Activated CD4-positive, alpha-beta T cell treated with anti-CD3 and anti-CD28 coated beads, Interleukin-2, amount 50 U/mL, for 16 hours (primary cell): ENCODE measurements at regions not wholly inside any gene's neighbourhood (a gene's known extent, or its start where the extent isn't known, plus 50 kb on each side); places are given as distances from the start of the nearest gene placed in this dataset.

Experiments
- DNase-seq: peaks from one replicate; pipeline ENCODE4 v3.0.0-alpha.2; 2020

DNA sequence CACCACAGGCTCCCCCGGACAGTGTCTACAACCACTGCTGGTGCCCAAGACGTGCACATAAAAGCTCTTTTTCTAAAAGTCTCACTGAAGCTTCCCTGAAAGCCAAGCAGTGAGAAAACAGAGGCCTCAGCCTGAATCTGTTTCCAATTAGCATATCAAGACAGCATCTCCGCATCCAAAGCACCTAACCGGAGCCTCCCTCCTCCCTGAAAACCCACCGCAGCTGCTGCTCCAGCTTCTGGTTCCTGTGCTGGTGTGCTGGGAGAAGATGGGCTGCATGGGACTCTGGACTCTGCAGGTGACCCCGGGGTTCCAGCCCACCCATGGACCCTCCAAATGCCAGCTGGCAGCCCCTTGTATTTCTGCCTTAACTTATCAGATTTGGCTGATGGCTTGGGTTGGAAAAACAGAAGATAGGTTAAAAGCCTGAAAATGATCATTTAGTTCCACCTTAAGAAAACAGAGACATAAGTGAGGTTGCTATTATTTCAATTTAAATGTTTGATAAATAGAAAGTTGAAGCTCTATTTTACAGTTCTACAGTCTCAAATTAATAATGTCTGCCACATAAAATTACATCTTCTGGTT lies 103.3 kb downstream of the TMEM18 start:
- DNase-seq, result no peak

GRCh38 chr2:573025-573424 lies 104.2 kb downstream of the TMEM18 start:
- no peak for DNase-seq

DNA sequence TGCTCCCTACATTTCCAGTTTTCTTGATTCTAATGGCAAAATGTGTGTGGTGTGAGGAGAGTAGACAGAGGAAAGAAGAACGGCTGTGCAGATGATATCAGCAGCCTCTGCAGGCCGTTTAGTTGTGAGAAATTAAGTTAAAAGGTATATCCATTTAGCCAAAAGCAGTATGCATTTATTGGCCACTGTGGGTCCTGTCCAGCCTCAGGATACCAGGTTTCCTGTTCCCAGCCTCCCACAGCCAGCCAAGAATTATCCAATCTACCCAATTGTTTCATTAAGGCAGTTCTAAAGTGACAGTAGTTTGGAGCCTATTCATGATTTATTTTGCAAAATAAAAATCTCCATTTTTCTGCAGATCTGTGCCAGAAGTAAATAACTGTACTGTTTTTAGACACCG lies 107.5 kb downstream of the TMEM18 start:
- no peak for DNase-seq

- no peak for DNase-seq
Observed at GRCh38 chr2:568639-569235, 108.5 kb downstream of the TMEM18 start.

GRCh38 chr2:567865-568638 lies 109.2 kb downstream of the TMEM18 start:
- DNase-seq, result no peak

- DNase-seq, result no peak
Observed at GRCh38 chr2:567496-567864, 109.7 kb downstream of the TMEM18 start.

DNA sequence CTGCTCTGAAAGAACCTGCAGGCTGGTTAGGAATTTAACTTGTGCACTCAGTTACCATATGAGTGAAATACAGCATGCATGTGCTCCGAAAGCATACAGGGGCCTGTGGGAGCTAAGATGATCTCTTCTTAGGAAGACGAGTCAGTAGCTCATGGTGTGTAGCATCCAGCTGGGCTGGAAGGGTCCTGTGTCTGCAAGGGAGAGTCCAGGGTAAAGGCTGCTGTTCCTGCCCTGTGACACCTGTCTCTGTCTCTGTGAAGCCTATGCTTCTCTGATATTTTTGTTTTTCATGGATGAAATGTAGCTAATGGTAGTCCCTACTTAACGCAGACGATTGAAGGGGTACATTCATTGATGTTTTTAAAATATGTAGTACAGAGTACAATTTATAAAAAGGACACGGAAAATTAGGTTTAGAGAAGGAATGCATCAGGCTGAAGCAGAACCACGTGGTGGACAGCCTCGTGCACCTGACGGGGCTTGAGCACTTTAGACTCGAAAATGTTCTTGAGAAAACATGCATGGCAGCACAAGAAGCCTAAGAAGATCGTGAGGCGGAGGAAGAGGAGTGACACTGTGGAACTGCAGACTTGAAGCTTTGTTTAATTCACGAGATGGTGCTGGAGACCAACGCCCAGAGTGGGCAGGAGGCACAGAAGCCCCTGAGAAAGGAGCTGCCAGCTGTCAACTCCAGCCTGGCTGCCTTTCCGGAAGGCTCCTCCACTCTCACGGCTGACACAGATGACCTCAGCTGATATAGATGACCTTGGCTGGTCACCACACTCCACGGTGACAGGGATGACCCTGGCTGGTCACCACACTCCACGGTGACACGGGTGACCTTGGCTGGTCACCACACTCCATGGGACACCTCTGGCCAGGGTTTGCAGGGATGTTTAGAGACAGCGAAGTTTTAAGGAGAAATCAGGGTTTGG lies 110.6 kb downstream of the TMEM18 start:
- no peak for DNase-seq

GRCh38 chr2:564471-565181 lies 112.6 kb downstream of the TMEM18 start:
- no peak for DNase-seq

DNA sequence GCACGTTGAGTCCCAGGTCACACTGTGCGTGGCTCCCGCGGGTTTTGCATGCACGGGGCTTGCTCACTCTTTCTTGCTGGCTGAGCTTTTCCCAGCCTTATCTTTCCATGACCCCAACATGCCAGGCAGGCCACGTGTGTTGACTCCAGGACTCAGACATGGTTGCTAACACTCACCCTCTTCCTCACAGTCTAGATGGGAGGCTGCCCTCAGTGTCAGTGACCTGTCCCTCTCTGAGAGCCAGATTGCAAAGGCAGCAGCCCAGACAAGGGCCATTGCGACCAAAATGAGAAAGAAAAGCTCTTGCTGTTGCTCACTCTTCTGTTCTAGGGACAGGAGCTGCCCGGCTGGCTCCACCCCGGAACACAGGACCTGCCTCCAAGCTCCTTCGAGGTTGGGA lies 113.7 kb downstream of the TMEM18 start:
- no peak for DNase-seq

- DNase-seq, result no peak
Observed at GRCh38 chr2:562391-563364, 114.5 kb downstream of the TMEM18 start.

GRCh38 chr2:558879-559278 lies 118.3 kb downstream of the TMEM18 start:
- DNase-seq, result no peak

DNA sequence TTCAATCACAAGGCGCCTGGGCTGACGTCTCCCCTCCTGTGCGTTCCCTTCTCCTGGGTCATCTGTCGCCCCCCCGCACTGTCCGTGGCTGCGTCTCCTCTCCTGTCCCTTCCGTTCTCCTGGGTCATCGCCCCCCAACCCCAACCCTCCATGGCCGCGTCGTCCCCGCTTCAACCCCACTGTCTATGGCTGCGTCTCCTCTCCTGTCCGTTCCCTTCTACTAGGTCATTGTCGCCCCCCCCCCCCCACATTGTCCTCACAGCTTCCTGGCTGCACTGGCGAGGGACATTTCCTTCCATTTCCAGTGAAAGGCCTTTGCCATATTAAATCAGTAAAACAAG lies 118.9 kb downstream of the TMEM18 start:
- DNase-seq, result no peak

DNA sequence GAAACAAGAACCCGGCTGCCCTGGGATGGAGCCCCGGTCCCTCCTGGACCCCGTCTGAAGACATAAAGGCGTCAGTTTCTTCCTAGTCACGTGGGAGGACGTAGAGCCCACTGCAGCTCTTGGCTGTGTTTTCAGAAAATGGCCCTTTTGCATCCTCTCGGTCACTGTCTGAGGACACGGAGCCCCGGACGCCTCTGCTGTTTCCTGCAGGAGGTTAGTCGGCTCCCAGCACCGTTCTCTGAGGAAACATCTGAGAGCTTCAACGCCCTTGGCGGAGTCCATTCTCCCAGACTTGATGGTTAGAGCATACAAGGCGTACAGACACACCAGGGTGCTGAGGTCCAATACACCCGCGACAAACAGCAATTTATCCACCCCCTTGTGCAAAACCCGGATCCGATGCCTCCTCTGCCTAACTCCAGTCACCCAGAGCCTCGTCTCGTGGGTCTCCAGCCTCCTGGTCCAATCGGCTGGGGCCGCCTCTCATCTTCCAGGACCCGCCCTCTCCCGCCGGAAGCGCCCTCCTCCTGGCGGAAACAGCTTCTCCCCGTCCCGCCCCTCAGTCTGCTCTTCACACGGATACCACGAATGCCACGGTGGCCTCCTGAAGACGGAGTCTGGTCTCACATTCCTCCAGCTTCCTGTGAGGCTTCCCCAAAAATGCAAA lies 119.4 kb downstream of the TMEM18 start:
- no peak for DNase-seq

DNA sequence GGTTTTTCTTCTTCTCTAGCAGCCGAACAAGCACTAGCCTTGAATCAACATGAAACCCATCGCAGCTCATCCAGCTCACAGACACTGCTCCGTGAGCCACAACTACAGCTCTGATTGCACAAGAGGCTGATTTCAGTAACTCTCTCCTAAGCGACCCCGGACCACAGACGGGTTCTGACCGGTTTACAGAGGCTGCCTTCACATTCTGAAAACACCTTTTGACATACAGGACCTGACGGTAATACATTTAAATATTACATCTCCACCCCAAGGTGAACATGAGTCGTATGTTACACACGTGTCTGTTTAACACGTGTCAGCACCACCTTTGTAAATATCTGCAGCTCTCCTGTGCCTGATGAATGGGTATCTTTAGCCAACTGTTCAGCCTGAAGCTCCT lies 120.7 kb downstream of the TMEM18 start:
- DNase-seq, result no peak

- DNase-seq, result no peak
Observed at GRCh38 chr2:555164-555922, 121.9 kb downstream of the TMEM18 start.

DNA sequence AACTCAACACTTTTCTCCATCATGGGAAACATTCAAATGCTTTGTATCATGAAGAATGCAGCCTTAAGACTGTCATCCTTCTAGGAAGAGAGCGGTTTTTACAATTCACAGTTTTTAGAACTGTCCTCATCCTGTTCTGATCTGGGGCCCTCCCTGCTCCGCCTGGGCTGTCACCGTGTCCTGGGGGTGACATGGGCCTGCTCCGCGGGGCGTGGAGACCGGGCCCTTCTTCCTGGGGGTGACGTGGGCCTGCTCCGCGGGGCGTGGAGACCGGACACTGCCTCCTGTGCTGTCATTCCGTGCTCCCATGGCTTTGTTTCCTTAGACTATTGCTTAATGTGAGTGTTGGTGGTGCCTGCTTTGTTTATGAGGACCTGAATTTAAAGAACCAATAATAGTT lies 122.8 kb downstream of the TMEM18 start:
- DNase-seq, result no peak

DNA sequence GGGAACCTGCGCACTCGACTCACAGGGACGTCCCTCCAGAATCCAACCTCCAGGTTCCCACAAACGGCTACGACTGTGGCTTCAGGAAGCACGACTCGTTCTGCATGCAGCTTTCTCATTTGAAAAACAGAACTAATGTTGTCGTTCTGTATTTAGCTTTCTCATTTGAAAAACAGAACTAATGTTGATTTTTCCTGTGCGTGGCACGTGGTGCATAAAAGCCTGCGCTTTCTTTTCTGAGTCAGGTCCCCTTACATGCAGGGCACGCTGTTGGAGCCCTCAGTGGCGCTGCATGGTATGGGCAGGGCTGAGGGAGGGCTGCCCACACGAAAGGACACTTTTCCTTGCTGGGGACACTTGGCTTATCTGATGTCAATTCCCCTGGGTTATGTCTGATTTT lies 124.3 kb downstream of the TMEM18 start:
- no peak for DNase-seq

DNA sequence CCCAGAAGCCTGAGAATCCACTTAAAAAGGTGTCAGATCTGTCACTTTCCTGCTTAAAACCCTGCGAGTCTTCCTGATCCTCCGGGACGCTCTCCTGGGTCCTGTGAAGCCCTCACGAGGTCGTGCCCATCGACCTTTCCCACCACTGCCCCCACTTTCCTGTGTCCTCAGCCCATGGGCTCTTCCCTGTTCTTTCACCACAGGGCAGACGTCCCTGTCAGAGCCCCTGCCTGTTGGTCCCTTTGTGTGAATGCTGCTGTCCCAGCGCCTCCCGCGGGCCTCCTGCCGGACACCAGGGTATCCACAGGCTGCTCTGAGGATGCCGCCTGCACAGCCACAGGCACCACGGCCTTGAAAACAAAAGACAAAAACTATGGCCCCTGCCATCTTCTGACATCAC lies 125.6 kb downstream of the TMEM18 start:
- DNase-seq, result no peak

DNA sequence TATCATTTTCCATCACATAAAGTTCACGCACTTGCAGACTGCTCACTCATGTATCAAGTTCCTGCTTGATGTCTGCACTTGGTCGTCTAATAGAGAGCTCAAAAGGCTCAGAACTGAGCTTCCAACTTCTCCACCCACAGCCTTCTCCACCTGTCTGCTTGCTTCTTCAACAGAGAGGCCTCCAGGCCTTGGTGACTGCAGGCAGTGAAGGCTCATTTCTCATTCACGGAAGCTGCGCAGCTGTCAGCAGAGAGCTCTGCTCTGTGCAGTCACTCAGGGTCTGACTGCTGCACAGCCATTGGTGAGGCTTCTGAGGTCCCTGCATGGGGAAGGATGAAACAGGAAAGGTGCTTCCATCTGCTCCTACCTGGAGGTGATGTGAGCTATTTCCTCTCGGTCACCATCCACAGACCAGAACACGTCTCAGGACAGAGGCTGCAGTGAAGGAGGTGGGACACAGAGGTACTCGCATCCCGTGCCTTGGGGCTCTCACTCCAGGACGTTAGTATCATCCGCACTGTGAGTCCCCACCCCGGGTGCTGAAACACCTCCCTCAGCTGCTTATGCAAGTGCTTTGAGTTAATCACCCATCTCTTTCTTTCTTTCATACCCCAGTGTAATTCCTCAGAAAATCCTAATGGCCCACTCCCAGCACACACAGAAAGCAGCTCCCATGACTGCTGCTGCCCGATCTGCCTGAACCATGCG lies 126.2 kb downstream of the TMEM18 start:
- no peak for DNase-seq
